GM19455 (cell line): ENCODE measurements at regions not wholly inside any gene's neighbourhood (a gene's known extent, or its start where the extent isn't known, plus 50 kb on each side); places are given as distances from the start of the nearest gene placed in this dataset.

Experiments used
- ATAC-seq: cut with Tn5 transposase; IDR thresholded peaks from one replicate; pipeline ENCODE4 v1.9.1; 2021; ENCODE audit not compliant: unreplicated experiment

- ATAC-seq = no peak
Measured at GRCh38 chr4:138964716-138965426, 50.7 kb upstream of the NOCT start.

- no peak for ATAC-seq
Measured at GRCh38 chr4:138963412-138963811, 52.2 kb upstream of the NOCT start.

GRCh38 chr4:138961664-138962063 is 53.9 kb upstream of the NOCT start:
- no peak for ATAC-seq

- no peak for ATAC-seq
Measured at GRCh38 chr4:138961129-138961528, 54.5 kb upstream of the NOCT start.

GRCh38 chr4:138960175-138960710 is 55.3 kb upstream of the NOCT start:
- no peak for ATAC-seq

GRCh38 chr4:138959097-138959815 is 56.3 kb upstream of the NOCT start:
- ATAC-seq = no peak

- ATAC-seq = no peak
Measured at GRCh38 chr4:138958519-138958918, 57.1 kb upstream of the NOCT start.

- ATAC-seq = no peak
Measured at GRCh38 chr4:138957302-138957701, 58.3 kb upstream of the NOCT start.

- ATAC-seq = no peak
Measured at GRCh38 chr4:138954428-138954827, 61.2 kb upstream of the NOCT start.

GRCh38 chr4:138953961-138954371 is 61.6 kb upstream of the NOCT start:
- no peak for ATAC-seq

- ATAC-seq = no peak
Measured at GRCh38 chr4:138952411-138952810, 63.2 kb upstream of the NOCT start.

- no peak for ATAC-seq
Measured at GRCh38 chr4:138951764-138952163, 63.8 kb upstream of the NOCT start.

- no peak for ATAC-seq
Measured at GRCh38 chr4:138949866-138950265, 65.7 kb upstream of the NOCT start.

- ATAC-seq = no peak
Measured at GRCh38 chr4:138948918-138949317, 66.7 kb upstream of the NOCT start.

GRCh38 chr4:138946306-138946705 is 69.3 kb upstream of the NOCT start:
- no peak for ATAC-seq

GRCh38 chr4:138945840-138946239 is 69.7 kb upstream of the NOCT start:
- no peak for ATAC-seq

GRCh38 chr4:138945401-138945800 is 70.2 kb upstream of the NOCT start:
- ATAC-seq = no peak

- no peak for ATAC-seq
Measured at GRCh38 chr4:138943893-138944292, 71.7 kb upstream of the NOCT start.

- ATAC-seq = no peak
Measured at GRCh38 chr4:138941037-138941436, 74.5 kb upstream of the NOCT start.

- ATAC-seq = no peak
Measured at GRCh38 chr4:138939960-138940359, 75.6 kb upstream of the NOCT start.

- no peak for ATAC-seq
Measured at GRCh38 chr4:138938366-138938690, 77.3 kb upstream of the NOCT start.

- no peak for ATAC-seq
Measured at GRCh38 chr4:138935135-138935807, 80.3 kb upstream of the NOCT start.
